PC-9 (cell line): ENCODE measurements at regions not wholly inside any gene's neighbourhood (a gene's known extent, or its start where the extent isn't known, plus 50 kb on each side); places are given as distances from the start of the nearest gene placed in this dataset.

ENCODE experiments used
- BruUV-seq: library from RNA; stranded (reverse); fragments of 400-500 nt; replicated peaks from 2 replicates; lab custom pipeline; 2021; lab: Mats Ljungman, UMichigan
- CTCF ChIA-PET: fragments of 300-600 bp; sonication (Branson Sonifier 250); formaldehyde crosslinking; loops from one replicate; lab custom pipeline; 2022; ENCODE audit warnings: antibody characterized with exemption; lab: Charles Lee
- POLR2A ChIA-PET: fragments of 300-600 bp; sonication (Branson Sonifier 250); formaldehyde crosslinking; loops from one replicate; lab custom pipeline; 2022; ENCODE audit warnings: antibody characterized with exemption; ENCODE audit not compliant: unreplicated experiment; lab: Charles Lee
- DNase-seq, 2 experiments: peaks; one replicate each; pipeline versions ENCODE4 v3.0.0 to v3.0.0-alpha.2; 2015 to 2022; ENCODE audit warnings: mixed read lengths in 1 of 2
- H2AFZ ChIP-seq: fragments of 200-600 bp; sonication (generic); 2 replicates; pipeline ENCODE4 v1.8.1; 2017; ENCODE audit warnings: antibody characterized with exemption
- H3F3A ChIP-seq: fragments of 200-600 bp; sonication (generic); 2 replicates; pipeline ENCODE4 v1.8.1; 2017; ENCODE audit warnings: antibody characterized with exemption, mild to moderate bottlenecking, low read depth; ENCODE audit not compliant: insufficient read depth
- H3K27ac ChIP-seq: fragments of 200-600 bp; sonication (generic); 2 replicates; pipeline ENCODE4 v1.6.1; 2016; ENCODE audit warnings: mixed run types
- H3K27me3 ChIP-seq: fragments of 200-600 bp; sonication (generic); 2 replicates; pipeline ENCODE4 v1.6.1; 2016; ENCODE audit warnings: low read depth, mixed run types; ENCODE audit not compliant: insufficient read depth
- H3K36me3 ChIP-seq: fragments of 200-600 bp; sonication (generic); 2 replicates; pipeline ENCODE4 v1.6.1; 2016; ENCODE audit warnings: low read depth, mixed run types
- H3K4me1 ChIP-seq: fragments of 200-600 bp; sonication (generic); replicated peaks from 2 replicates; pipeline ENCODE4 v1.6.1; 2016; ENCODE audit warnings: mixed run types; ENCODE audit not compliant: insufficient read depth
- H3K4me2 ChIP-seq: fragments of 200-600 bp; sonication (generic); 2 replicates; pipeline ENCODE4 v1.6.1; 2017; ENCODE audit warnings: mixed run types
- H3K4me3 ChIP-seq: fragments of 200-600 bp; sonication (generic); 2 replicates; pipeline ENCODE4 v1.6.1; 2016; ENCODE audit warnings: mixed run types
- H3K79me2 ChIP-seq: fragments of 200-600 bp; sonication (generic); 2 replicates; pipeline ENCODE4 v1.6.1; 2017; ENCODE audit warnings: low read depth, mixed run types
- H3K9me2 ChIP-seq: fragments of 200-600 bp; sonication (generic); 2 replicates; pipeline ENCODE4 v1.8.1; 2017; ENCODE audit warnings: mild to moderate bottlenecking; ENCODE audit not compliant: insufficient read depth
- H3K9me3 ChIP-seq: fragments of 200-600 bp; sonication (generic); 2 replicates; pipeline ENCODE4 v1.8.1; 2016; ENCODE audit warnings: low read depth; ENCODE audit not compliant: insufficient read depth
- H4K20me1 ChIP-seq: fragments of 200-600 bp; sonication (generic); 2 replicates; pipeline ENCODE4 v1.8.1; 2017; ENCODE audit not compliant: insufficient read depth
- EZH2 ChIP-seq: fragments of 200-600 bp; sonication (generic); IDR thresholded peaks from 2 replicates; pipeline ENCODE4 v1.8.0; 2017; ENCODE audit warnings: antibody characterized with exemption, low read depth
- intact Hi-C: fragments of 100-400 bp; cut with micrococcal nuclease; formaldehyde crosslinking; loops from one replicate; pipeline ENCODE4 v1.10.0; 2022; ENCODE audit not compliant: unreplicated experiment
- TF ChIP-seq, protein P1 (sequence below): fragments of 200-600 bp; sonication (generic); conservative IDR thresholded peaks from 2 replicates; pipeline ENCODE4 v1.6.1; 2017; ENCODE audit warnings: mixed run types, antibody characterized with exemption, mild to moderate bottlenecking, moderate library complexity

DNA sequence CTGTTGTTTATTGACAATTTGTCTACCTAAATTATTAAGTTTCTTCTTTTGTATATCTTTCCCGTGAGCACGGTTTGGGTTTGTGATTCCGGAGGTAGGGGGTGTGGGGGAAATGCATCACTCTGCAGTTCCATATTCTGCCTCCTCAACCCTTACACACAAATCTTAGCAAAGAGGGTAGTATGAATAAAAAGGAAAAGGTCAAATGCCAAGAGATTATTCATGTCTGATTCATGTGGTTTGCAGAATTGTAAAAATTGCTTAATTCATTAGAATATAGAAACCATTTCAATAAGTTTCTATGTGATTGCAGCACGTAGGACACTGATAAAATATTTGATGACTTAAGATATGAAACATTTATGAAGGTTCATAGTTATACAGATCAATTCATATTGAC, 601.9 kb downstream of the SEMA5A start:
- H3K4me3 ChIP-seq = no peak overlapping the region
- no peak overlapping the region for H2AFZ ChIP-seq
- ChIA-PET CTCF (no interaction called here), POLR2A (no interaction called here)
- H3K27me3 ChIP-seq = no peaks in the 10 kb centered on the region
- peaks cover 3% of the 10 kb centered on the region; the same call in 1 of the 2 replicates for H3K9me3 ChIP-seq
- no peaks in the 10 kb centered on the region for H3K79me2 ChIP-seq
- H3K4me2 ChIP-seq = no peak overlapping the region
- BruUV-seq = no TSS peak
- TF ChIP-seq EZH2 = no peak
- TF ChIP-seq, protein P1, sequence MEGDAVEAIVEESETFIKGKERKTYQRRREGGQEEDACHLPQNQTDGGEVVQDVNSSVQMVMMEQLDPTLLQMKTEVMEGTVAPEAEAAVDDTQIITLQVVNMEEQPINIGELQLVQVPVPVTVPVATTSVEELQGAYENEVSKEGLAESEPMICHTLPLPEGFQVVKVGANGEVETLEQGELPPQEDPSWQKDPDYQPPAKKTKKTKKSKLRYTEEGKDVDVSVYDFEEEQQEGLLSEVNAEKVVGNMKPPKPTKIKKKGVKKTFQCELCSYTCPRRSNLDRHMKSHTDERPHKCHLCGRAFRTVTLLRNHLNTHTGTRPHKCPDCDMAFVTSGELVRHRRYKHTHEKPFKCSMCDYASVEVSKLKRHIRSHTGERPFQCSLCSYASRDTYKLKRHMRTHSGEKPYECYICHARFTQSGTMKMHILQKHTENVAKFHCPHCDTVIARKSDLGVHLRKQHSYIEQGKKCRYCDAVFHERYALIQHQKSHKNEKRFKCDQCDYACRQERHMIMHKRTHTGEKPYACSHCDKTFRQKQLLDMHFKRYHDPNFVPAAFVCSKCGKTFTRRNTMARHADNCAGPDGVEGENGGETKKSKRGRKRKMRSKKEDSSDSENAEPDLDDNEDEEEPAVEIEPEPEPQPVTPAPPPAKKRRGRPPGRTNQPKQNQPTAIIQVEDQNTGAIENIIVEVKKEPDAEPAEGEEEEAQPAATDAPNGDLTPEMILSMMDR = no peak
- H3K36me3 ChIP-seq = no peaks in the 10 kb centered on the region
- no peak for DNase-seq
- intact Hi-C loops = no loop called here
- no peaks in the 10 kb centered on the region for H3F3A ChIP-seq
- H3K9me2 ChIP-seq = no peaks in the 10 kb centered on the region
- H3K4me1 ChIP-seq = no peaks in the 10 kb centered on the region
- H3K27ac ChIP-seq = no peak overlapping the region
- no peaks in the 10 kb centered on the region for H4K20me1 ChIP-seq

- no TSS peak for BruUV-seq
- Histone ChIP-seq H3K9me2 (no peaks in the 10 kb centered on the region), H2AFZ (no peak overlapping the region), H3F3A (no peaks in the 10 kb centered on the region), H3K27me3 (no peaks in the 10 kb centered on the region), H3K9me3 (peaks cover 3% of the 10 kb centered on the region; the same call in 1 of the 2 replicates), H3K4me1 (no peaks in the 10 kb centered on the region), H3K4me3 (no peak overlapping the region), H4K20me1 (no peaks in the 10 kb centered on the region), H3K27ac (no peak overlapping the region), H3K36me3 (no peaks in the 10 kb centered on the region), H3K79me2 (no peaks in the 10 kb centered on the region), H3K4me2 (no peak overlapping the region)
- intact Hi-C loops = no loop called here
- TF ChIP-seq, protein P1 = no peak
- no peak for TF ChIP-seq EZH2
- ChIA-PET CTCF (no interaction called here), POLR2A (no interaction called here)
- no peak for DNase-seq
Measured at GRCh38 chr5:8945972-8946371, 599.9 kb downstream of the SEMA5A start.

DNA sequence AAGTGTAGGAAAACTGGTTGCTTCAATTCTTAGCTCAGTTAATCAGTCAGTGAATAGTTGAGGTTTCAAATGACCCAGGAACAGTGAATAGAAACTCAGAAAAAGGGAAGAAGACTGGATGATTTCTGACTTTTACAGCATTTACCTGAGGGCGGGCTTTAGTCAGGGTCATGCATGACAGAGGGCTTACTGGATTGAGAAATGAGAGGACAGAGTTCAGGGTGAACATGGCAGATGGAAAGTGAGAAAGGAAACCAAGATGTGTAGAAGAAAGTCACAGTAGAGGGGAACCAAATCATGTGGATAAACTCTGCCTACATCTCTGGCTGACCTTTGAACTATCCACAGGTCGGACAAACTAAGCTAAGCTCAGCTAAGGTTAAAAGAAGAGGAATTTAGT, 596.0 kb downstream of the SEMA5A start:
- Histone ChIP-seq H3K79me2 (no peaks in the 10 kb centered on the region), H3K4me1 (no peaks in the 10 kb centered on the region), H3F3A (no peaks in the 10 kb centered on the region), H3K27ac (no peak overlapping the region), H3K36me3 (no peaks in the 10 kb centered on the region), H3K4me2 (no peak overlapping the region), H3K4me3 (no peak overlapping the region), H4K20me1 (no peaks in the 10 kb centered on the region), H3K9me2 (no peaks in the 10 kb centered on the region), H3K9me3 (no peaks in the 10 kb centered on the region), H3K27me3 (no peaks in the 10 kb centered on the region), H2AFZ (no peak overlapping the region)
- no TSS peak for BruUV-seq
- intact Hi-C loops = no loop called here
- CTCF ChIA-PET = no interaction called here
- DNase-seq = no peak
- TF ChIP-seq, protein P1 = no peak
- TF ChIP-seq EZH2 = no peak
- POLR2A ChIA-PET = no interaction called here
